ENCODE measurements at regions not wholly inside any gene's neighbourhood (a gene's known extent, or its start where the extent isn't known, plus 50 kb on each side); places are given as distances from the start of the nearest gene placed in this dataset.

DNA sequence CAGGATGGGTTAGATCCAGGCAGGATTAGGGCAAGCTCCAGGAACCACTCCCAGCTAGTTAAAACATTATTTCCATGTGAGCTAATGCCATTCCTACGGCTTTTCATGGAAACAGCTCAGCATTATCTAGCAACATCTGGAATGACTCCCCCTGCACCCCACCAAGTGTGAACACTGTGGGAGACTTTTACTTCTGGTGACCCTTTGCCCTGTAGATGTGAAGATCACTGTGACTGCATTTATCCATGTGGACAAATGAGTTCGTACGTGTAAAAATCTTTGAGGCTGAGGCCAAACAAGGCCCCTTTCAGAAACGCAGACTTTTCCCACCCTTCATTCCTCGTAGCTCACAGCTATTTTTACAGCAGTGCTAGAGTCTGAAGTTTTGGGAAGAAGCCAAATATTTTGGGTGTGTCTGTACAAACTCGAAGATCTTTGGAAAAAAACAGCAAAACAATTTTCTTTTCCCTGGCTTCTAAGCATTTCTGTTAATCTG lies 221.8 kb upstream of the SOX4 start:
- no peak for TF ChIP-seq EZH2 (IDR thresholded peaks at IDR 0.05; ENCODE audit: insufficient read depth, low read length)
- TF ChIP-seq, protein P1, sequence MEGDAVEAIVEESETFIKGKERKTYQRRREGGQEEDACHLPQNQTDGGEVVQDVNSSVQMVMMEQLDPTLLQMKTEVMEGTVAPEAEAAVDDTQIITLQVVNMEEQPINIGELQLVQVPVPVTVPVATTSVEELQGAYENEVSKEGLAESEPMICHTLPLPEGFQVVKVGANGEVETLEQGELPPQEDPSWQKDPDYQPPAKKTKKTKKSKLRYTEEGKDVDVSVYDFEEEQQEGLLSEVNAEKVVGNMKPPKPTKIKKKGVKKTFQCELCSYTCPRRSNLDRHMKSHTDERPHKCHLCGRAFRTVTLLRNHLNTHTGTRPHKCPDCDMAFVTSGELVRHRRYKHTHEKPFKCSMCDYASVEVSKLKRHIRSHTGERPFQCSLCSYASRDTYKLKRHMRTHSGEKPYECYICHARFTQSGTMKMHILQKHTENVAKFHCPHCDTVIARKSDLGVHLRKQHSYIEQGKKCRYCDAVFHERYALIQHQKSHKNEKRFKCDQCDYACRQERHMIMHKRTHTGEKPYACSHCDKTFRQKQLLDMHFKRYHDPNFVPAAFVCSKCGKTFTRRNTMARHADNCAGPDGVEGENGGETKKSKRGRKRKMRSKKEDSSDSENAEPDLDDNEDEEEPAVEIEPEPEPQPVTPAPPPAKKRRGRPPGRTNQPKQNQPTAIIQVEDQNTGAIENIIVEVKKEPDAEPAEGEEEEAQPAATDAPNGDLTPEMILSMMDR (IDR thresholded peaks at IDR 0.05; ENCODE audit: insufficient read depth, low read depth, low read length): no peak

Measured in astrocyte (in vitro differentiated cells and primary cell).